ENCODE measurements at regions not wholly inside any gene's neighbourhood (a gene's known extent, or its start where the extent isn't known, plus 50 kb on each side); places are given as distances from the start of the nearest gene placed in this dataset.

DNA sequence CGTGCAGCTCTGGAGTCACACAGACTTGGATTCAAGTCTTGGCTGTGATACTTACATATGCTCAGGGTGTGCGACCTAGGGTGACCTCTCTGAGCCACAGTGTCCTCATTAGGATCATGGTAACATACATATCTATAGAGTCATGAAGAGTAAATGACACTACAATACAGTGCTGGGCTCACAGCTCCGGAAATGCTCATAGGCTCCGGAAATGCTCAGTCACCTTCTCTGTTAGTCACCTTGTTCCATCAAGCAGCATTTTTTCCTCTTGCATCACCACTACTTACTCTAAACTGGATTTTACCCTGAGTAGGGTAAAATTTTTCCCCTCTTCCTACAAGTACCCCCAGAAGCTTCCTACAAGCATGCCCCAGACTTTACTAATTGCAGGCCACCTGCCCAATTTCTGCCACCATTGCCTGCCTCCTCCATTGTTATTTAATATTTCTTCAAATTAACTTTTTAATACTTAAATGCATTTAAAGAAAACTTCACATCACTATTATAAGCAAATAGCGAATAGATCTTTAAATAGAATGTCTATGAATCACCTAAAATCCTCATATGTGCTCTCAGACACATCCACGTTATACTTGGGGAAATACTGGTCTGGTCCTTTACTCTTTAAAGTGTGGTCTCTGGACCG, 147.6 kb upstream of the SPRY4 start:
- TF ChIP-seq STAT1 (conservative IDR thresholded peaks at IDR 0.05), result no peak
- TF ChIP-seq CTCF (IDR thresholded peaks at IDR 0.05 in 2 of 3, conservative IDR thresholded peaks at IDR 0.05 in 1 of 3; ENCODE audit: control insufficient read depth in 2 of 3, extremely low read depth in 1 of 3, insufficient read depth in 1 of 3, low read depth in 3 of 3, low read length in 3 of 3), result no peak
- TF ChIP-seq ATF3 (IDR thresholded peaks at IDR 0.05; ENCODE audit: borderline replicate concordance, extremely low read depth, low read depth, low read length), result no peak
- TF ChIP-seq MYB (IDR thresholded peaks at IDR 0.05; ENCODE audit: borderline replicate concordance, low read depth, low read length), result no peak
- TF ChIP-seq HDAC2 (IDR thresholded peaks at IDR 0.05), result no peak
- TF ChIP-seq, protein P1, sequence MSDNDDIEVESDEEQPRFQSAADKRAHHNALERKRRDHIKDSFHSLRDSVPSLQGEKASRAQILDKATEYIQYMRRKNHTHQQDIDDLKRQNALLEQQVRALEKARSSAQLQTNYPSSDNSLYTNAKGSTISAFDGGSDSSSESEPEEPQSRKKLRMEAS (IDR thresholded peaks at IDR 0.05; ENCODE audit: low read depth, low read length), result no peak
- no peak for TF ChIP-seq EZH2 (IDR thresholded peaks at IDR 0.05; ENCODE audit: borderline replicate concordance, control insufficient read depth, low read depth, low read length)
- TF ChIP-seq BACH1 (IDR thresholded peaks at IDR 0.05; ENCODE audit: borderline replicate concordance), result no peak
- TF ChIP-seq USF2 (IDR thresholded peaks at IDR 0.05; ENCODE audit: borderline replicate concordance, low read depth, low read length), result no peak
- TF ChIP-seq ESRRA (IDR thresholded peaks at IDR 0.05; ENCODE audit: low read length), result no peak

Measured in GM12878 (cell line).